HG03565 (cell line): ENCODE measurements at regions not wholly inside any gene's neighbourhood (a gene's known extent, or its start where the extent isn't known, plus 50 kb on each side); places are given as distances from the start of the nearest gene placed in this dataset.
"Not testable (repeated sequence)": the region's sequence is repeated elsewhere in the genome, so short reads cannot be mapped to it uniquely, and the experiment has no call there.

Source experiments
- ATAC-seq: cut with Tn5 transposase; IDR thresholded peaks from one replicate; pipeline ENCODE4 v1.9.1; 2021; ENCODE audit warnings: mild to moderate bottlenecking, moderate library complexity; ENCODE audit not compliant: unreplicated experiment

GRCh38 chr6:85135376-85136094 is 314.3 kb upstream of the NT5E start:
- no peak for ATAC-seq

GRCh38 chr6:85134172-85134571 is 315.7 kb upstream of the NT5E start:
- no peak for ATAC-seq

- no peak for ATAC-seq
Observed at GRCh38 chr6:85132091-85132490, 317.8 kb upstream of the NT5E start.

GRCh38 chr6:85130743-85131142 is 319.1 kb upstream of the NT5E start:
- no peak for ATAC-seq

- ATAC-seq: no peak
Observed at GRCh38 chr6:85129881-85130280, 320.0 kb upstream of the NT5E start.

- ATAC-seq: no peak
Observed at GRCh38 chr6:85128781-85129180, 321.1 kb upstream of the NT5E start.

- not testable (repeated sequence) for ATAC-seq
Observed at GRCh38 chr6:85128256-85128655, 321.6 kb upstream of the NT5E start.

- no peak for ATAC-seq
Observed at GRCh38 chr6:85127696-85128243, 322.1 kb upstream of the NT5E start.

- no peak for ATAC-seq
Observed at GRCh38 chr6:85127168-85127498, 322.8 kb upstream of the NT5E start.

GRCh38 chr6:85126485-85127167 is 323.3 kb upstream of the NT5E start:
- no peak for ATAC-seq

GRCh38 chr6:85125526-85125925 is 324.4 kb upstream of the NT5E start:
- ATAC-seq: no peak

- ATAC-seq: no peak
Observed at GRCh38 chr6:85124472-85125354, 325.2 kb upstream of the NT5E start.

- no peak for ATAC-seq
Observed at GRCh38 chr6:85121158-85121557, 328.7 kb upstream of the NT5E start.

GRCh38 chr6:85118652-85119235 is 331.1 kb upstream of the NT5E start:
- ATAC-seq: no peak

GRCh38 chr6:85118233-85118632 is 331.6 kb upstream of the NT5E start:
- no peak for ATAC-seq

- ATAC-seq: no peak
Observed at GRCh38 chr6:85116475-85116874, 333.4 kb upstream of the NT5E start.

- ATAC-seq: no peak
Observed at GRCh38 chr6:85115876-85116275, 334.0 kb upstream of the NT5E start.

GRCh38 chr6:85115376-85115775 is 334.5 kb upstream of the NT5E start:
- no peak for ATAC-seq

GRCh38 chr6:85114581-85114935 is 335.3 kb upstream of the NT5E start:
- ATAC-seq: no peak

GRCh38 chr6:85113934-85114580 is 335.8 kb upstream of the NT5E start:
- ATAC-seq: no peak

GRCh38 chr6:85112540-85112939 is 337.3 kb upstream of the NT5E start:
- ATAC-seq: no peak
